CD4-positive, alpha-beta T cell (primary cell): ENCODE measurements at regions not wholly inside any gene's neighbourhood (a gene's known extent, or its start where the extent isn't known, plus 50 kb on each side); places are given as distances from the start of the nearest gene placed in this dataset.

Source experiments
- ATAC-seq: fragments of 200-7000 bp; cut with Tn5 transposase; one replicate; pipeline ENCODE4 v1.10.0; 2022; ENCODE audit warnings: mild to moderate bottlenecking; ENCODE audit not compliant: poor library complexity
- CTCF ChIA-PET: fragments of 350-600 bp; sonication (Branson Sonifier 250); formaldehyde crosslinking; loops from one replicate; lab custom pipeline; 2021; ENCODE audit warnings: antibody characterized with exemption, inconsistent platforms; lab: Charles Lee
- POLR2A ChIA-PET: fragments of 350-600 bp; sonication (Branson Sonifier 250); formaldehyde crosslinking; loops from one replicate; lab custom pipeline; 2021; ENCODE audit warnings: antibody characterized with exemption, inconsistent platforms; lab: Charles Lee
- DNase-seq, 14 experiments: peaks; one replicate each; pipeline ENCODE4 v3.0.0-alpha.2; 2013 to 2020; ENCODE audit warnings: mixed read lengths in 2 of 14
- H3K27ac ChIP-seq, 2 donors: one replicate each; pipeline versions ENCODE4 v1.5.1 to v1.7.0; 2013; ENCODE audit warnings: low read length in 2 of 2, low read depth in 1 of 2, mild to moderate bottlenecking in 1 of 2
- H3K27me3 ChIP-seq, 2 experiments: 1 replicate in 1 of 2; 2 replicates in 1 of 2; pipeline versions ENCODE4 v1.6.1 to v1.7.0; 2013; ENCODE audit warnings: low read length in 2 of 2, control low read depth in 1 of 2, mild to moderate bottlenecking in 1 of 2, moderate library complexity in 1 of 2; ENCODE audit not compliant: insufficient read depth in 2 of 2, control insufficient read depth in 1 of 2
- H3K36me3 ChIP-seq: one replicate; pipeline ENCODE4 v1.6.1; 2013; ENCODE audit warnings: low read length, control low read depth; ENCODE audit not compliant: insufficient read depth
- H3K4me1 ChIP-seq: one replicate; pipeline ENCODE4 v1.6.1; 2013; ENCODE audit warnings: low read length, control low read depth; ENCODE audit not compliant: insufficient read depth
- H3K4me3 ChIP-seq: one replicate; pipeline ENCODE4 v1.5.1; 2013; ENCODE audit warnings: mild to moderate bottlenecking, low read length, moderate library complexity
- H3K9me3 ChIP-seq, 2 experiments: 1 replicate in 1 of 2; 2 replicates in 1 of 2; pipeline versions ENCODE4 v1.6.1 to v1.7.0; 2013; ENCODE audit warnings: low read length in 2 of 2, mild to moderate bottlenecking in 2 of 2, control low read depth in 1 of 2, moderate library complexity in 1 of 2; ENCODE audit not compliant: control insufficient read depth in 1 of 2, insufficient read depth in 1 of 2
- H3K27ac Mint-ChIP-seq: one replicate; pipeline ENCODE4 v1.8.0; 2020; ENCODE audit warnings: mixed read lengths
- H3K27me3 Mint-ChIP-seq: one replicate; pipeline ENCODE4 v1.8.0; 2021; ENCODE audit warnings: mixed read lengths
- H3K36me3 Mint-ChIP-seq: one replicate; pipeline ENCODE4 v1.8.0; 2021; ENCODE audit warnings: low read depth, mixed read lengths
- H3K4me1 Mint-ChIP-seq: one replicate; pipeline ENCODE4 v1.8.0; 2021; ENCODE audit warnings: low read depth, mixed read lengths
- H3K4me3 Mint-ChIP-seq: one replicate; pipeline ENCODE4 v1.8.0; 2020; ENCODE audit warnings: mild to moderate bottlenecking, mixed read lengths
- H3K9me3 Mint-ChIP-seq: one replicate; pipeline ENCODE4 v1.8.0; 2020; ENCODE audit warnings: mixed read lengths
- CTCF ChIP-seq: fragments of 200-600 bp; IDR thresholded peaks from one replicate; pipeline ENCODE4 v1.8.0; 2022; ENCODE audit warnings: antibody characterized with exemption, mild to moderate bottlenecking
- intact Hi-C, 2 experiments: fragments of 100-400 bp; cut with DNase I in 1 of 2; cut with micrococcal nuclease in 1 of 2; formaldehyde crosslinking; loops; one replicate each; pipeline versions ENCODE4 v1.15.1 to v1.9.0; 2023 to 2025; cut with DNase I, micrococcal nuclease

GRCh38 chr18:60292186-60292585 is 80.4 kb downstream of the MC4R start:
- no peaks in the 10 kb centered on the region for H3K36me3 Mint-ChIP-seq
- no peak for DNase-seq
- Histone ChIP-seq H3K4me3 (no peak overlapping the region), H3K4me1 (no peaks in the 10 kb centered on the region), H3K9me3 (no peaks in the 10 kb centered on the region), H3K27ac (no peak overlapping the region), H3K36me3 (no peaks in the 10 kb centered on the region), H3K27me3 (no peaks in the 10 kb centered on the region)
- no peaks in the 10 kb centered on the region for H3K27me3 Mint-ChIP-seq
- H3K9me3 Mint-ChIP-seq, result peaks cover 2% of the 10 kb centered on the region
- TF ChIP-seq CTCF, result no peak
- no peak overlapping the region for H3K27ac Mint-ChIP-seq
- no peak for ATAC-seq
- POLR2A ChIA-PET, result no interaction called here
- CTCF ChIA-PET, result no interaction called here
- H3K4me1 Mint-ChIP-seq, result no peaks in the 10 kb centered on the region
- intact Hi-C loops, result no loop called here
- H3K4me3 Mint-ChIP-seq, result no peak overlapping the region

GRCh38 chr18:60279391-60279790 is 93.2 kb downstream of the MC4R start:
- no peak overlapping the region for H3K4me3 Mint-ChIP-seq
- POLR2A ChIA-PET, result no interaction called here
- H3K9me3 Mint-ChIP-seq, result no peaks in the 10 kb centered on the region
- H3K4me1 ChIP-seq, result no peaks in the 10 kb centered on the region
- H3K4me1 Mint-ChIP-seq, result no peaks in the 10 kb centered on the region
- no peaks in the 10 kb centered on the region for H3K27me3 ChIP-seq
- CTCF ChIA-PET, result no interaction called here
- no peaks in the 10 kb centered on the region for H3K27me3 Mint-ChIP-seq
- no peak overlapping the region for H3K27ac Mint-ChIP-seq
- H3K9me3 ChIP-seq, result no peaks in the 10 kb centered on the region
- no peak overlapping the region for H3K27ac ChIP-seq
- intact Hi-C loops, result no loop called here
- H3K4me3 ChIP-seq, result no peak overlapping the region
- no peaks in the 10 kb centered on the region for H3K36me3 ChIP-seq
- ATAC-seq (no peak), DNase-seq (no peak)
- no peak for TF ChIP-seq CTCF
- H3K36me3 Mint-ChIP-seq, result no peaks in the 10 kb centered on the region

GRCh38 chr18:60277855-60278480 is 94.6 kb downstream of the MC4R start:
- Histone ChIP-seq H3K36me3 (no peaks in the 10 kb centered on the region), H3K27me3 (no peaks in the 10 kb centered on the region), H3K9me3 (no peaks in the 10 kb centered on the region), H3K27ac (no peak overlapping the region), H3K4me1 (no peaks in the 10 kb centered on the region), H3K4me3 (no peak overlapping the region)
- intact Hi-C loops, result no loop called here
- TF ChIP-seq CTCF, result no peak
- no peak for DNase-seq
- H3K4me1 Mint-ChIP-seq, result no peaks in the 10 kb centered on the region
- ChIA-PET POLR2A (no interaction called here), CTCF (no interaction called here)
- H3K36me3 Mint-ChIP-seq, result no peaks in the 10 kb centered on the region
- peaks cover 2% of the 10 kb centered on the region for H3K9me3 Mint-ChIP-seq
- ATAC-seq, result no peak
- H3K4me3 Mint-ChIP-seq, result no peak overlapping the region
- no peaks in the 10 kb centered on the region for H3K27me3 Mint-ChIP-seq
- H3K27ac Mint-ChIP-seq, result no peak overlapping the region
